C4-2B (cell line): ENCODE measurements at regions not wholly inside any gene's neighbourhood (a gene's known extent, or its start where the extent isn't known, plus 50 kb on each side); places are given as distances from the start of the nearest gene placed in this dataset.

Experiments used
- CTCF ChIP-seq: fragments of 450-650 bp; conservative IDR thresholded peaks from 2 replicates; pipeline ENCODE4 v1.5.1; 2017; ENCODE audit warnings: mild to moderate bottlenecking
- ZFX ChIP-seq: fragments of 450-650 bp; IDR thresholded peaks from 2 replicates; pipeline ENCODE4 v1.6.1; 2017

GRCh38 chr4:117704721-117705120 is 329.6 kb upstream of the NDST3 start:
- TF ChIP-seq CTCF (no peak), ZFX (no peak)
